K562 (cell line): ENCODE measurements at regions not wholly inside any gene's neighbourhood (a gene's known extent, or its start where the extent isn't known, plus 50 kb on each side); places are given as distances from the start of the nearest gene placed in this dataset.

Source experiments
- ATAC-seq: fragments of 200-7000 bp; cut with Tn5 transposase; 3 replicates; pipeline ENCODE4 v1.9.1; 2020; ENCODE audit warnings: moderate library complexity
- BruUV-seq: library from RNA; stranded (reverse); fragments of 400-500 nt; replicated peaks from 2 replicates; lab custom pipeline; 2021; lab: Mats Ljungman, UMichigan
- CTCF ChIA-PET: fragments of 300-600 bp; formaldehyde crosslinking; extraction: SDS; loops from one replicate; lab custom pipeline; 2021; ENCODE audit warnings: low intra/inter-chr PET ratio; lab: Yijun Ruan, JAX
- POLR2A ChIA-PET: fragments of 300-600, 350-650 bp; sonication (Branson Sonifier 250); formaldehyde crosslinking; extraction: SDS; loops from one replicate; lab custom pipeline; 2021; ENCODE audit warnings: antibody characterized with exemption, inconsistent platforms; lab: Yijun Ruan, JAX
- DNase-seq, 4 experiments: peaks; one replicate each; pipeline versions ENCODE4 v3.0.0 to v3.0.0-alpha.2; 2011 to 2018; ENCODE audit warnings: low spot score in 3 of 4, mixed read lengths in 3 of 4; ENCODE audit errors: extremely low read depth in 1 of 4
- FAIRE-seq: peaks from 2 replicates; lab custom pipeline; 2011; peaks lifted over from hg19 to GRCh38; lab: Jason Lieb, UNC
- H2AFZ ChIP-seq: 2 replicates; pipeline ENCODE4 v1.6.0; 2011; ENCODE audit warnings: low read depth, low read length, control low read depth, inconsistent platforms
- H3K27ac ChIP-seq: fragments of 200-600 bp; 3 replicates; pipeline ENCODE4 v1.8.0; 2011; ENCODE audit warnings: low read depth, mild to moderate bottlenecking, control low read depth, inconsistent platforms, low read length, moderate library complexity, mixed read lengths; ENCODE audit errors: extremely low read depth
- H3K27me3 ChIP-seq, 2 experiments: fragments of 300-600 bp in 1 of 2; 2 replicates in 1 of 2; 3 replicates in 1 of 2; pipeline versions ENCODE4 v1.6.0 to v1.8.0; 2011; ENCODE audit warnings: inconsistent platforms in 2 of 2, low read length in 2 of 2, mild to moderate bottlenecking in 1 of 2, mixed read lengths in 1 of 2, moderate library complexity in 1 of 2; ENCODE audit not compliant: control insufficient read depth in 2 of 2, insufficient read depth in 2 of 2
- H3K36me3 ChIP-seq: fragments of 300-600 bp; 3 replicates; pipeline ENCODE4 v1.8.0; 2011; ENCODE audit warnings: mild to moderate bottlenecking, low read length, inconsistent platforms; ENCODE audit not compliant: control insufficient read depth, insufficient read depth
- H3K4me1 ChIP-seq, 2 experiments: fragments of 200-600 bp in 1 of 2; replicated peaks in 1 of 2; 2 replicates in 1 of 2; 3 replicates in 1 of 2; pipeline versions ENCODE4 v1.5.1 to v1.8.0; 2011; ENCODE audit warnings: inconsistent platforms in 2 of 2, low read length in 2 of 2, mild to moderate bottlenecking in 1 of 2, mixed read lengths in 1 of 2, moderate library complexity in 1 of 2; ENCODE audit not compliant: control insufficient read depth in 2 of 2, insufficient read depth in 2 of 2
- H3K4me2 ChIP-seq: 2 replicates; pipeline ENCODE4 v1.6.1; 2011; ENCODE audit warnings: low read length, control low read depth, inconsistent platforms, mixed read lengths; ENCODE audit not compliant: insufficient read depth
- H3K4me3 ChIP-seq: fragments of 200-600 bp; sonication (generic), shearing (Covaris generic); 2 replicates; pipeline ENCODE4 v1.5.1; 2016; ENCODE audit warnings: control low read depth, inconsistent platforms
- H3K79me2 ChIP-seq: fragments of 200-600 bp; 3 replicates; pipeline ENCODE4 v1.8.0; 2011; ENCODE audit warnings: low read length, inconsistent platforms; ENCODE audit not compliant: control insufficient read depth, insufficient read depth
- H3K9ac ChIP-seq, 2 experiments: 2 replicates each; pipeline versions ENCODE4 v1.6.0 to v1.6.1; 2011; ENCODE audit warnings: low read depth in 2 of 2, low read length in 2 of 2, control low read depth in 1 of 2, inconsistent platforms in 1 of 2, mild to moderate bottlenecking in 1 of 2, mixed read lengths in 1 of 2; ENCODE audit not compliant: insufficient read depth in 1 of 2
- H3K9me1 ChIP-seq: one replicate; pipeline ENCODE4 v1.6.0; 2011; ENCODE audit warnings: inconsistent platforms, mild to moderate bottlenecking, low read length, moderate library complexity; ENCODE audit not compliant: control insufficient read depth, insufficient read depth
- H3K9me3 ChIP-seq: replicated peaks from 2 replicates; pipeline ENCODE4 v1.5.1; 2011; ENCODE audit warnings: low read depth, low read length, inconsistent platforms; ENCODE audit not compliant: control insufficient read depth, insufficient read depth
- H4K20me1 ChIP-seq: replicated peaks from 2 replicates; pipeline ENCODE4 v1.6.1; 2011; ENCODE audit warnings: low read length, inconsistent platforms, mixed read lengths; ENCODE audit not compliant: control insufficient read depth, insufficient read depth
- CBFB ChIP-seq: sonication (generic); formaldehyde crosslinking; IDR thresholded peaks from 2 replicates; pipeline ENCODE4 v1.4.0; 2020; ENCODE audit warnings: mild to moderate bottlenecking, missing genetic modification reagents
- DDX20 ChIP-seq: fragments of 450-650 bp; IDR thresholded peaks from 2 replicates; pipeline ENCODE4 v1.6.1; 2016; ENCODE audit warnings: missing genetic modification characterization, low read depth, mild to moderate bottlenecking, missing compliant biosample characterization, moderate library complexity
- GTF2F1 ChIP-seq: IDR thresholded peaks from 2 replicates; pipeline ENCODE4 v1.6.1; 2011; ENCODE audit warnings: low read depth, low read length, improper control_type of control experiment
- KDM1A ChIP-seq, 2 experiments: fragments of 450-650 bp; IDR thresholded peaks; 2 replicates each; pipeline ENCODE4 v1.6.1; 2016; ENCODE audit warnings: mild to moderate bottlenecking in 2 of 2
- TRIM25 ChIP-seq: fragments of 450-650 bp; IDR thresholded peaks from 2 replicates; pipeline ENCODE4 v1.7.0; 2016; ENCODE audit warnings: borderline replicate concordance
- ZBTB9 ChIP-seq: fragments of 450-650 bp; formaldehyde crosslinking; IDR thresholded peaks from 2 replicates; pipeline ENCODE4 v1.4.0; 2020; ENCODE audit warnings: mild to moderate bottlenecking, moderate library complexity
- ZNF518B ChIP-seq: fragments of 250-450 bp; sonication (Bioruptor Pico); IDR thresholded peaks from 2 replicates; pipeline ENCODE4 v1.5.0; 2021; ENCODE audit warnings: mild to moderate bottlenecking, moderate library complexity
- WGBS: fragments of 100-300 bp; shearing (Covaris generic); methylation state at CpG from one replicate; pipeline ENCODE4 v1.1.6; 2016; ENCODE audit warnings: low coverage, mixed read lengths; ENCODE audit not compliant: insufficient coverage; ENCODE audit errors: missing lambda C conversion rate; 5-methylcytosine and 5-hydroxymethylcytosine counted together
- in situ Hi-C: fragments of 300-500 bp; cut with MboI; formaldehyde crosslinking; loops from 4 replicates; pipeline ENCODE4 v1.15.0; 2018; ENCODE audit warnings: inconsistent platforms, mixed read lengths
- intact Hi-C: fragments of 100-400 bp; cut with micrococcal nuclease; formaldehyde crosslinking; loops from 2 replicates; pipeline ENCODE4 v1.14.2; 2022

- ATAC-seq = no peak
- ChIA-PET POLR2A (no interaction called here), CTCF (no interaction called here)
- Histone ChIP-seq H3K79me2 (no peaks in the 10 kb centered on the region), H3K36me3 (no peaks in the 10 kb centered on the region), H3K4me2 (no peak overlapping the region), H3K27ac (no peak overlapping the region), H3K9me3 (no peaks in the 10 kb centered on the region), H3K9ac (no peak overlapping the region), H3K9me1 (no peaks in the 10 kb centered on the region), H3K27me3 (no peaks in the 10 kb centered on the region), H3K4me3 (no peak overlapping the region), H3K4me1 (no peaks in the 10 kb centered on the region), H2AFZ (no peak overlapping the region), H4K20me1 (no peaks in the 10 kb centered on the region)
- DNase-seq = no peak
- intact Hi-C loops (no loop called here), in situ Hi-C loops (no loop called here)
- WGBS = no CpG with 5 or more reads among the region's 4 CpGs
- BruUV-seq = no TSS peak
- FAIRE-seq = no peak
- TF ChIP-seq KDM1A (IDR thresholded peaks at IDR 0.05) = no peak
Observed at GRCh38 chr9:26061948-26062575, 383.8 kb upstream of the TUSC1 start.

- no TSS peak for BruUV-seq
- intact Hi-C loops = no loop called here
- WGBS = no CpG with 5 or more reads among the region's 1 CpG
- TF ChIP-seq ZNF518B (CRISPR knock-in tag) (no peak), CBFB (CRISPR knock-in tag) (no peak), GTF2F1 (no peak), DDX20 (no peak), TRIM25 (no peak), ZBTB9 (CRISPR knock-in tag) (no peak)
Observed at GRCh38 chr9:26058111-26058895, 380.1 kb upstream of the TUSC1 start.

More at GRCh38 chr9:26058111-26058895, 380.1 kb upstream of the TUSC1 start:
- H3K27ac ChIP-seq = no peak overlapping the region
- DNase-seq (no peak), FAIRE-seq (no peak), ATAC-seq (no peak)
- no peaks in the 10 kb centered on the region for H3K36me3 ChIP-seq
- H3K4me2 ChIP-seq = no peak overlapping the region
- CTCF ChIA-PET = no interaction called here
- no peak overlapping the region for H3K9ac ChIP-seq
- H3K9me1 ChIP-seq = no peaks in the 10 kb centered on the region
- no peaks in the 10 kb centered on the region for H4K20me1 ChIP-seq
- in situ Hi-C loops = no loop called here
- no peaks in the 10 kb centered on the region for H3K79me2 ChIP-seq
- no peak overlapping the region for H2AFZ ChIP-seq
- H3K4me3 ChIP-seq = no peak overlapping the region
- POLR2A ChIA-PET = no interaction called here
- H3K9me3 ChIP-seq = no peaks in the 10 kb centered on the region
- no peaks in the 10 kb centered on the region for H3K4me1 ChIP-seq
- no peaks in the 10 kb centered on the region for H3K27me3 ChIP-seq
